ENCODE measurements at regions not wholly inside any gene's neighbourhood (a gene's known extent, or its start where the extent isn't known, plus 50 kb on each side); places are given as distances from the start of the nearest gene placed in this dataset.

- TF ChIP-seq ZNF274 (IDR thresholded peaks at IDR 0.05; ENCODE audit: low read depth, low read length): no peak
- no peak for TF ChIP-seq YY1 (IDR thresholded peaks at IDR 0.05; ENCODE audit: insufficient read depth, insufficient read length)
- no peak for TF ChIP-seq SUZ12 (IDR thresholded peaks at IDR 0.05; ENCODE audit: extremely low read depth, insufficient read depth, insufficient read length)
These were observed 486.5 kb downstream of the ARAP2 start for GRCh38 chr4:35757836-35758235.

Measured in NT2/D1 (cell line).